Thyroid gland (tissue), 4 donors: ENCODE measurements at regions not wholly inside any gene's neighbourhood (a gene's known extent, or its start where the extent isn't known, plus 50 kb on each side); places are given as distances from the start of the nearest gene placed in this dataset.

ENCODE experiments used
- DNase-seq, 2 donors: peaks; one replicate each; pipeline ENCODE4 v3.0.0-alpha.2; 2019
- H3K27ac ChIP-seq, 3 donors: fragments of 200-600 bp; sonication (generic); 1 replicate in 2 of 3; 2 replicates in 1 of 3; pipeline ENCODE4 v1.5.1; 2016 to 2019; ENCODE audit warnings: mild to moderate bottlenecking in 1 of 3, moderate library complexity in 1 of 3
- H3K27me3 ChIP-seq: fragments of 200-600 bp; sonication (generic); one replicate; pipeline ENCODE4 v1.5.1; 2019
- H3K36me3 ChIP-seq, 2 donors: fragments of 200-600 bp; sonication (generic); one replicate each; pipeline ENCODE4 v1.5.1; 2016 to 2019
- H3K4me1 ChIP-seq, 2 donors: fragments of 200-600 bp; sonication (generic); one replicate each; pipeline ENCODE4 v1.5.1; 2017 to 2019
- H3K4me3 ChIP-seq, 3 donors: fragments of 200-600 bp; sonication (generic); replicated peaks in 1 of 3; 1 replicate in 2 of 3; 2 replicates in 1 of 3; pipeline ENCODE4 v1.5.1; 2016; ENCODE audit warnings: mild to moderate bottlenecking in 1 of 3
- H3K9me3 ChIP-seq: fragments of 200-600 bp; sonication (generic); one replicate; pipeline ENCODE4 v1.5.1; 2017
- POLR2A ChIP-seq, 2 donors: fragments of 450-650 bp; IDR thresholded peaks; one replicate each; pipeline ENCODE4 v1.6.1; 2017; ENCODE audit warnings: antibody characterized with exemption in 2 of 2, mild to moderate bottlenecking in 2 of 2, moderate library complexity in 1 of 2
- WGBS, 2 donors: methylation state at CpG; one replicate each; pipeline ENCODE4 v1.1.5; 2017; 5-methylcytosine and 5-hydroxymethylcytosine counted together
- intact Hi-C: fragments of 100-400 bp; cut with DNase I; formaldehyde crosslinking; loops from one replicate; pipeline ENCODE4 v1.15.1; 2023
- TF ChIP-seq, protein P1 (sequence below), 6 experiments: fragments of 200-600 bp in 3 of 6; fragments of 450-650 bp in 3 of 6; sonication (generic) in 3 of 6; IDR thresholded peaks; one replicate each; pipeline ENCODE4 v1.5.1; 2016 to 2019; ENCODE audit warnings: antibody characterized with exemption in 6 of 6, mild to moderate bottlenecking in 2 of 6, inconsistent platforms in 1 of 6, moderate library complexity in 1 of 6

DNA sequence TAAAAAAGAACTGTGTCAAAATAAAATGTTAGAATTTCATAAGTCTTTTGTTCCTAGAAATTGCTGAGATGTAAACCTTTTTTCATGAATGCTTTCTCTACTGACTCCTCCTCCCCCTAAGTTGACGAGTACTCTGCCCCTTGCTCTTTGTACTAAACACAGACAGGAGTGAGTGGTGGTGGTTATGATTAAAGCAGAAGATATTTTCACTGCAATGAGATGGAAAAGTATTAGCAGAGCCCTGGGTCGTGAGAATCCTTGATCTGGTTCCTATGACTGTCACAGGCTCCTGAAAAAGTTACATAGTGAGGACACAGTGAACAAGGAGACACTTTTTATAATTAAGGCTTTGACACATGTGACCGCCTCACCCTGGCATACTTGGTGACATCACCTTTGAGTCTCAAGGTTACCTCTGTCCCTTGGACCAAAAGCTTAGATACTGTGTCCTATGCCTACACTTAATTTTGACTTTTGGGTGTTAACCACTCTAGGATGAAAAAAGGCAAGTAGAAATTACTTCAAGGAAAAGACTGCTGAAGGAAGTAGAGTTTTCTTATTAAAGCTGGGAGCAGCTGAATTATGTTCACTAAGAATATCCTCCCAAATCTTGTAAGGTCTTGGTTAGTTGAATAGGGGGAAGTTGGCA, 130.4 kb upstream of the LYSMD4 start:
- Histone ChIP-seq H3K36me3 (no peaks in the 10 kb centered on the region), H3K27me3 (no peaks in the 10 kb centered on the region), H3K9me3 (no peaks in the 10 kb centered on the region), H3K27ac (no peak overlapping the region), H3K4me3 (no peak overlapping the region), H3K4me1 (no peaks in the 10 kb centered on the region)
- DNase-seq = no peak
- intact Hi-C loops = no loop called here
- TF ChIP-seq, protein P1, sequence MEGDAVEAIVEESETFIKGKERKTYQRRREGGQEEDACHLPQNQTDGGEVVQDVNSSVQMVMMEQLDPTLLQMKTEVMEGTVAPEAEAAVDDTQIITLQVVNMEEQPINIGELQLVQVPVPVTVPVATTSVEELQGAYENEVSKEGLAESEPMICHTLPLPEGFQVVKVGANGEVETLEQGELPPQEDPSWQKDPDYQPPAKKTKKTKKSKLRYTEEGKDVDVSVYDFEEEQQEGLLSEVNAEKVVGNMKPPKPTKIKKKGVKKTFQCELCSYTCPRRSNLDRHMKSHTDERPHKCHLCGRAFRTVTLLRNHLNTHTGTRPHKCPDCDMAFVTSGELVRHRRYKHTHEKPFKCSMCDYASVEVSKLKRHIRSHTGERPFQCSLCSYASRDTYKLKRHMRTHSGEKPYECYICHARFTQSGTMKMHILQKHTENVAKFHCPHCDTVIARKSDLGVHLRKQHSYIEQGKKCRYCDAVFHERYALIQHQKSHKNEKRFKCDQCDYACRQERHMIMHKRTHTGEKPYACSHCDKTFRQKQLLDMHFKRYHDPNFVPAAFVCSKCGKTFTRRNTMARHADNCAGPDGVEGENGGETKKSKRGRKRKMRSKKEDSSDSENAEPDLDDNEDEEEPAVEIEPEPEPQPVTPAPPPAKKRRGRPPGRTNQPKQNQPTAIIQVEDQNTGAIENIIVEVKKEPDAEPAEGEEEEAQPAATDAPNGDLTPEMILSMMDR (IDR thresholded peaks at IDR 0.05) = no peak
- TF ChIP-seq POLR2A (IDR thresholded peaks at IDR 0.05) = no peak
- WGBS, 2 donors = 85 to 92% methylated on average over 3 of the region's 3 CpGs

DNA sequence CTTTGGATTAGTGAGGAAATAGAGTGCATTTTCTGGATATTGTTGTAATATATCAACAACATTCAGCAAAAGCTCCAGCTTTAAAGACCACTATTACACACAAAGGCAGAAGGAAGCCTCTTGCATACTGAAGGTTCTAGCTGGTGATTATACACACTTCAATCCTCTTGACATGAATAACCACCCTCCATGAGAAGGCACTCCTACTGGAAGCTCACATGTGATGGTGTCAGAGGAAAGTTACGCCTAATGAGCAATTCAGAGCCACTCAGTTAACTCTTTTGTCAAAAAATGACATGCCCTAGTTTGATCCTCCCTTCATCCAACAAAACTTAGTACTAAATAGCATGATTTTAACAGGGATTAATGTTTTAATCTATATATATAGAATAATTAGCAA, 124.6 kb upstream of the LYSMD4 start:
- no peaks in the 10 kb centered on the region for H3K36me3 ChIP-seq
- DNase-seq = peak; percentile 14 to 22
- intact Hi-C loops = no loop called here
- no peaks in the 10 kb centered on the region for H3K27me3 ChIP-seq
- TF ChIP-seq, protein P1 (IDR thresholded peaks at IDR 0.05) = no peak
- TF ChIP-seq POLR2A (IDR thresholded peaks at IDR 0.05) = no peak
- peaks cover 0 to 7% of the 10 kb centered on the region in 2 donors for H3K4me1 ChIP-seq
- WGBS, 2 donors = 27 to 47% methylated on average over 1 of the region's 1 CpG
- no peak overlapping the region for H3K4me3 ChIP-seq
- no peaks in the 10 kb centered on the region for H3K9me3 ChIP-seq
- H3K27ac ChIP-seq = peak overlapping the region in 1 of 3 donors; percentile 4

DNA sequence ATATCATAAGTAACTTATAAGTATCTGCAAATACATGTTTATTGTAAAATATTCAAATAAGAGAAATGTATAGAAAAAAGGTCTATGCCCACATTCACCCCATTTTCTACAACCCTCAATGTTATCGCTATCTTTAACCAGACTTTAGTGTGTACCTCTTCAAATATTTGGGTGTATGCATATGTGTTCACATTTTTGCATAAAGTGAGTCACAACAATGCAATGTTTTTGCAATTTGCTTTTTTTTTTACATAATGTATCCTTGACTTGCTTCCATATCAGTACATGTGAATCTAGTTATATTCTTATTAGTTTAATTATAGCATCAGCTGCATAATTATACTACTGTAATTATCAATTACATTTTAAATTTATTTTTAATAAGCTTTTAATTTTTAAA, 117.3 kb upstream of the LYSMD4 start:
- WGBS, 2 donors = 97 to 98% methylated on average over 1 of the region's 1 CpG
- no peak for DNase-seq
- Histone ChIP-seq H3K27me3 (no peaks in the 10 kb centered on the region), H3K4me3 (no peak overlapping the region), H3K4me1 (no peaks in the 10 kb centered on the region), H3K27ac (no peak overlapping the region), H3K36me3 (no peaks in the 10 kb centered on the region), H3K9me3 (no peaks in the 10 kb centered on the region)
- TF ChIP-seq POLR2A (IDR thresholded peaks at IDR 0.05) = no peak
- TF ChIP-seq, protein P1 (IDR thresholded peaks at IDR 0.05) = no peak
- intact Hi-C loops = no loop called here

DNA sequence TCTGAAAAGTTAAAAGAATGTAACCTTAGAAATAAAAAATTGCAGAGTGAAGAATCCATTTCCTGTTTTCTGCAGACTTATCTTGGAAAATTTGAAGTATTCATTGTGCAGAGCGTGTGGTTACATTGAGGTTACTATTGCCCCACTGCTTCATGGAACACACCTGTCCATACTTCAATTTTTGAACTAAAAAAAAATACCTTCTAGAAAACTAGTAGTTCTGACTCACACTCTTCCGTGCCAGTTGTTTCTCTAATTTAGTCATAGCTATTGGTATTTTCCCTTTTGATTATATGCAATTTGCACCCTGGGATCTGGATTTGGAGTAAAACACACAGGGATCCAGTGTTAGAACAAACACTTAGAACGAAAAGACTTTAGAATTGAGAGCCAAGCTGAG, 111.8 kb upstream of the LYSMD4 start:
- TF ChIP-seq, protein P1 (IDR thresholded peaks at IDR 0.05) = no peak
- no peak for TF ChIP-seq POLR2A (IDR thresholded peaks at IDR 0.05)
- DNase-seq = no peak
- Histone ChIP-seq H3K4me3 (no peak overlapping the region), H3K27me3 (no peaks in the 10 kb centered on the region), H3K9me3 (no peaks in the 10 kb centered on the region), H3K36me3 (no peaks in the 10 kb centered on the region), H3K27ac (no peak overlapping the region), H3K4me1 (no peaks in the 10 kb centered on the region)
- intact Hi-C loops = no loop called here
- 77 to 79% methylated on average over 3 of the region's 3 CpGs for WGBS, 2 donors

DNA sequence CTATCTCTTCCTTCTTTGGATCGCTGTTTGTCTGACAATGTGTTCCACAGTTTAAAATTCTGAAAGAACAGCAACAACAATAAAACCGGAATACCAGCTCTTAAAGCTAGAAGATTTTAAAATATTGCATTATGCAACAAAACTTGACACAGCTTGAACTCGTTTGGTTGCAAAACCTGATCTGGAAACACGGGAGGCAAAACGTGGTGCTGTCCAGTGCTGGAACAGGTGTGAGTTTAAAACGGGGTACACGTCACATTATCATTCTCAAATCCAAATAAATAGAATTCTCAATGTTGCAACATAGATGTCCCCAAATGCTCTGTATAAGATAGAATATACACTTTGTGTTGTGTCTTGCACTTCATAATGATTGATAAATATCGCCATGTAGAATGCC, 110.9 kb upstream of the LYSMD4 start:
- H3K9me3 ChIP-seq = no peaks in the 10 kb centered on the region
- intact Hi-C loops = no loop called here
- H3K36me3 ChIP-seq = no peaks in the 10 kb centered on the region
- no peak overlapping the region for H3K4me3 ChIP-seq
- TF ChIP-seq, protein P1 (IDR thresholded peaks at IDR 0.05) = no peak
- TF ChIP-seq POLR2A (IDR thresholded peaks at IDR 0.05) = no peak
- no peaks in the 10 kb centered on the region for H3K4me1 ChIP-seq
- WGBS, 2 donors = 77 to 81% methylated on average over 8 of the region's 8 CpGs
- H3K27ac ChIP-seq = no peak overlapping the region
- DNase-seq = no peak
- H3K27me3 ChIP-seq = no peaks in the 10 kb centered on the region
